ENCODE measurements at regions not wholly inside any gene's neighbourhood (a gene's known extent, or its start where the extent isn't known, plus 50 kb on each side); places are given as distances from the start of the nearest gene placed in this dataset.

DNA sequence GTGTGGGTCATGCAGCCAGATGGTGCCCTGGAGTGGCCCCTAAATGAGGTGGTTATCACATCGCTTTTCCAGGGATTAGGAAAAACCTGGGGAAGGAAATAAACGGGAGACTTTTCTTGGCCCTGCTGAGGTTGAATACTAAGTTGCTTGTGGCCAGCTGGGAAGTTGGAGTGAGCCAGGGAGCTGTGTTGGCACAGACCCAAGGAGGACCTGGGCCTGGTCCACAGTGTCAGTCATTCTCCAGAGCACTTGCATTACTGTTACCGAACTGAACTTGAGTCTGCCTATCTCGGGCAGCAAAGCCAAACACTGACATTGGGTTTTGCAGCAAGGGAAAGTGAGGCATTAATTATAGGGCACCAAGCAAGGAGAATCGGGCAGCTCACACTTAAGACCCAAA lies 339.0 kb downstream of the GABRB3 start:
- H3K27me3 Mint-ChIP-seq = no peaks in the 10 kb centered on the region
- no peak for ATAC-seq
- no peaks in the 10 kb centered on the region for H3K4me1 Mint-ChIP-seq
- no peak overlapping the region for H3K4me3 Mint-ChIP-seq
- H3K36me3 Mint-ChIP-seq (ENCODE audit: low read depth) = no peaks in the 10 kb centered on the region
- H3K27ac Mint-ChIP-seq = no peak overlapping the region
- no peak for DNase-seq
- no peaks in the 10 kb centered on the region for H3K9me3 ChIP-seq (ENCODE audit: control insufficient read depth, low read length, poor library complexity, severe bottlenecking)

DNA sequence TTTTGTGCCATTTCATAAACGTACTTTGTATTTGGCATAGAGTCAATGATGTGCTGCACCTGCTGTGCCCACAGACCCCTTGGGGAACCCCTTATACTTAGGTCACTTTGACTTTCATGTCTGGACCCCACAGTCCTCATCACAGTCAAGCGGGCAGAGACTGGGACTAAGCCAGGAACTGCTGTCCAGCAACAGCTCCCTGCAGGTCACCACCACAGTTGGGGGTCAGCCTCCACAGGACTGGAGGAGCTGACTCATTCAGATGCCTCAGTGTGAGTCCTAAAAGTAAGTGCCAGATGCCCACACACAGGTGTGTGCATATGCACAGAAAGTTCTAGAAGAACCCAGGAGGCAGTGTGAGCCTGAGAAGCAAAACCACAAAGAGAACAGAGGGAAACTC lies 339.8 kb downstream of the GABRB3 start:
- Mint-ChIP-seq H3K27ac (no peak overlapping the region), H3K36me3 (ENCODE audit: low read depth) (no peaks in the 10 kb centered on the region), H3K4me3 (no peak overlapping the region), H3K4me1 (no peaks in the 10 kb centered on the region), H3K27me3 (no peaks in the 10 kb centered on the region)
- DNase-seq (no peak), ATAC-seq (no peak)
- H3K9me3 ChIP-seq (ENCODE audit: control insufficient read depth, low read length, poor library complexity, severe bottlenecking) = no peaks in the 10 kb centered on the region

DNA sequence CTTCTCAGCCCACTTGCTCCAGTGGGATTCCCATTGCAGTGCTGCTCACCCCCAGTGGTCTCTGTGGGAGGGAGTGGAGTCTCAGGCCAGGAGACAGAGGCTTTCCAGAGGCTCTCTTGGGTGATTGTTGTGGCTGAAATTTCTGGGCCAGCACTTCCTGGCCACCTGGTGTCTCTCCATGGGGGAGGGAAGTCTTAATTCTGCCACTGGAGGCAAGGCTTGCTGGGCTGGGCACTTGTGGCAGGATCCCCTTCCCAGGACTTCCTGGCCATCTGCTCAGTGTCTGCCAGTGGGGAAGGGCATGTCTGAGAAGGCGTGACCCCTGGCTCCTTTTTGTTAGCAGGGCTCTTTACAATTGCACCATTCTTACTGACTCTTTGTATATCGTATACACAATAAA lies 351.8 kb downstream of the GABRB3 start:
- H3K4me1 Mint-ChIP-seq = no peaks in the 10 kb centered on the region
- no peaks in the 10 kb centered on the region for H3K9me3 ChIP-seq (ENCODE audit: control insufficient read depth, low read length, poor library complexity, severe bottlenecking)
- H3K27me3 Mint-ChIP-seq = no peaks in the 10 kb centered on the region
- no peak overlapping the region for H3K27ac Mint-ChIP-seq
- ATAC-seq (no peak), DNase-seq (no peak)
- no peaks in the 10 kb centered on the region for H3K36me3 Mint-ChIP-seq (ENCODE audit: low read depth)
- H3K4me3 Mint-ChIP-seq = no peak overlapping the region

DNA sequence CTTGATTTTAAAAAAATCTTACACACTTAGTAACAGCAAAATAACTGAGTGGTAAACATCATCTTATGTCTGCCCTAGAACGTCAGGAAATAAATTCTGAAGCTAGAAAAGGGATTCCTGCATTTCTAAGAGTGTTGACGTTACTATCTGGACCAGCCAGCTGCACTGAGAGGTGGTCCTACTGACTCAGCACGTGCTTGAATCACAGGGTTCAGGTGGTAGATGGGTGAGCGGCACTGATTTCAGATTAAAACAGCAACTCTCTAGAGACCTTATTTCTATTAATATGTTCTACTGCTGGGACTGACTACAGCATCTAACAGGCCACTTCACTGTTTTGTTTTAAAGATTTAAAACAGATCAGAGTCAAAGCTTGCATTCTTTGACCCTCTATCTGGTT lies 377.2 kb downstream of the GABRB3 start:
- H3K36me3 Mint-ChIP-seq (ENCODE audit: low read depth) = no peaks in the 10 kb centered on the region
- H3K27ac Mint-ChIP-seq = no peak overlapping the region
- DNase-seq = no peak
- H3K4me3 Mint-ChIP-seq = no peak overlapping the region
- no peaks in the 10 kb centered on the region for H3K4me1 Mint-ChIP-seq
- no peaks in the 10 kb centered on the region for H3K9me3 ChIP-seq (ENCODE audit: control insufficient read depth, low read length, poor library complexity, severe bottlenecking)
- no peaks in the 10 kb centered on the region for H3K27me3 Mint-ChIP-seq
- ATAC-seq = no peak

DNA sequence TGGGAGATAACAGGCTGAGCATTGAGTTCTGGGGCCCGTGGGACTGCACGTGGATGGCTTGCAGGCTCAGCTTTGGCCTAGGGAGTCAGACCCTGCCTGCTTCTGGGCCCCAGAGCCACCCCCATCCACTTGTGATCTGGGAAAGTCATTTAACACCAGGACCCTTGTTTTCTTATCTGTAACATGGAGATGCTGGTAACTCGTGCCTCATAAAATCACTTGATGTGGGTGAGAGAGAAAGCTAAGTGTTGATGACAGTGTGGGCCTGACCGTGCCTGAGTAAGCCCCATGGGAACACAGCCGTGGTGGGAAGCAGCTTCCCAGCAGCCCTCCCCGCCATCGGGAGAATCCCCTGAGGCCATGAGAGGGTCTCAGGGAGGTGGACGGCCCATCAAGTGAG lies 378.1 kb downstream of the GABRB3 start:
- Mint-ChIP-seq H3K36me3 (ENCODE audit: low read depth) (no peaks in the 10 kb centered on the region), H3K4me3 (no peak overlapping the region), H3K4me1 (no peaks in the 10 kb centered on the region), H3K27me3 (no peaks in the 10 kb centered on the region), H3K27ac (no peak overlapping the region)
- H3K9me3 ChIP-seq (ENCODE audit: control insufficient read depth, low read length, poor library complexity, severe bottlenecking) = no peaks in the 10 kb centered on the region
- no peak for DNase-seq
- no peak for ATAC-seq

DNA sequence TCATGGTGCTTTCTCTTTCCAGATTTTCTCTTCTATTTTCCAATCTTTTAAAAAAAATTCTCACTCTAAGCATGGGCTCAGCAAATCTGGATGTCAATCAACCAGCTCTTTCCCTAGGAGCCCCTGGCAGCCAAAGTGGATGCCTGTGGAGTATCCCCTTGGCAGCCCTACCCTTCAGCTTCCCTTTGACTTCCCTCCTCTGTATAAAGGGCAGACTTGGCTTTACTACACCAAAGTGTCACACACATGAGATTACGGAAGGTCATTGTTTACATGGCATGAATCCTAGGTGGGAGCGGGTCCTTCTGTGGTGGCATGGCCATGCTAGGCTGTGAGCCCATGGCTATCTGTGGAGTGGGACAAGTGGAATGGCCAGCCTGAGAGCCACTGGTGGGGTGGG lies 379.9 kb downstream of the GABRB3 start:
- no peaks in the 10 kb centered on the region for H3K9me3 ChIP-seq (ENCODE audit: control insufficient read depth, low read length, poor library complexity, severe bottlenecking)
- Mint-ChIP-seq H3K4me1 (no peaks in the 10 kb centered on the region), H3K36me3 (ENCODE audit: low read depth) (no peaks in the 10 kb centered on the region), H3K27me3 (no peaks in the 10 kb centered on the region), H3K4me3 (no peak overlapping the region), H3K27ac (no peak overlapping the region)
- no peak for DNase-seq
- no peak for ATAC-seq

DNA sequence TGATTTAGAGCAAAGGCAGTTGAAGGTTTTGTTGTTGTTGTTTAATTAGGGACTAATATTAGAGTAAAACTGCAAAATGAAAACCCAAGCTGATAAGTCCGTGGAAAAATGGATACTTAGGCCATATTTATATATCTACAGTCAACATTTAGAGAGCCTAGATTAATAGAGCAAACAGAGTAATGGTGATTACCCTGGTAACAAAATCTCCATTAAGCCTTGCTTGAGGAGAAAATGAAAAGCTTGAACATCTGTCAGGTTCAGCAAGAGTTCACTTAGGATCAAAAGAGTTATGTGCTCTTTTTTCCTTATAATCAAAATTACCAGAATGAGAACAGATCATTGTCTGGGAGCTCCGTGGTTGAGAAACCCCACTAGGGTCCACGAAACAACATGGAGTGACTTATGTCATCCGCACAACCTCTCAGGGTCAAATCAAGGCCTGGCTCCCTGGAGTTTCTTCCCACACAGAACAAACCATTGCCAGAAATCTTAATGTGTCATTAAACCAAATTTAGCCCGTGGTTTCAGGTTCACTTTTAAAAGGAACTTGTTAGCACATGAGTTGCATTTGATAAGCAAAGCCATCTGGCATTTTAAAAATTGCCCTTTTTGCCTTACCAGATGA lies 381.2 kb downstream of the GABRB3 start:
- H3K27me3 Mint-ChIP-seq = no peaks in the 10 kb centered on the region
- H3K4me1 Mint-ChIP-seq = no peaks in the 10 kb centered on the region
- DNase-seq (no peak), ATAC-seq (no peak)
- no peak overlapping the region for H3K27ac Mint-ChIP-seq
- no peaks in the 10 kb centered on the region for H3K9me3 ChIP-seq (ENCODE audit: control insufficient read depth, low read length, poor library complexity, severe bottlenecking)
- no peaks in the 10 kb centered on the region for H3K36me3 Mint-ChIP-seq (ENCODE audit: low read depth)
- no peak overlapping the region for H3K4me3 Mint-ChIP-seq

DNA sequence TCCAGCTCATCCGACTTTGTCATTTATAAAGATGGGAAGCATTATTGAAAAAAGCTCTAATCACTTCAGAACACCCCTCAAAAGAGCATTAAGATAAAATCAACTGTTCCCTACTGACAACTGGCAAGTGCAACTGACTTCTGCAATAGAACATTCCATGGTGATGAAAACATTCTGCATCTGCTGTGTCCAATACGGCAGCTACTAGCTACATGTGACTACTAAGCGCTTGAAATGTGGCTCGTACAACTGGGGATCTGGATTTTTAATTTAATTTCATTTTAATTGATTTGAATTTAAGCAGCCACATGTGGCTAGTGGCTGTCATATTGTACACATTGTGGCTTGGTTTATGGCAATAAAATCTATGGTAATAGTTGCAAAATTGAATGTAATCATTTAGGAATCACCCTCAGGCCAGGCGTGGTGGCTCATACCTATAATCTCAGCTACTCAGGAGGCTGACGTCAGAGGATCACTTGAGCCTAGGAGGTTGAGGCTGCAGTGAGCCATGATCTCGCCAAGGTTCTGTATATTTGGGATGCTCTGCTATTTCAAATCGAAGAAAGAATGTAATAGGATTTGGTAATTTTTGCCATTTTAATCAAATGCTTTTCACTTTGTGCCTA lies 390.3 kb downstream of the GABRB3 start:
- ATAC-seq (no peak), DNase-seq (no peak)
- no peaks in the 10 kb centered on the region for H3K27me3 Mint-ChIP-seq
- H3K4me3 Mint-ChIP-seq = no peak overlapping the region
- peaks cover 2% of the 10 kb centered on the region for H3K36me3 Mint-ChIP-seq (ENCODE audit: low read depth)
- H3K4me1 Mint-ChIP-seq = no peaks in the 10 kb centered on the region
- no peak overlapping the region for H3K27ac Mint-ChIP-seq
- no peaks in the 10 kb centered on the region for H3K9me3 ChIP-seq (ENCODE audit: control insufficient read depth, low read length, poor library complexity, severe bottlenecking)

DNA sequence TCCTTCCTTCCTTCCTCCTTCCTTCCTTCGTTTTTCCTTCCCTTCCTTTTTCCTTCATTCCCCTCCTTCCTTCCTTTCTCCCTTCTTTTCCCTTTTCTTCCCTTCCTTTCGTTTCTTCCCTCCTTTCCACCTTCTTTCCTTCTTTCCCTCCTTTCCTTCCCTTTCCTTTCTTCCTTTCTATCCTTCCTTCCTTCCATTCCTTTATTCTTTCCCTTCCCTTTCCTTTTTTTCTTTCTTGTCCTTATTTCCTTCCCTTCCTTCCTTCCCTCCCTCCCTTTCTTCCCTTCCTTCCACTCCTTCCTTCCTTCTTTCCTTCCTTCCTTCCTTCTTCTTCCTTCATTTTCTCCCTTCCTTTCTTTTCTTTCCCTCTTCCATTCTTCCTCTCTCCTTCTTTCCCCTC lies 394.6 kb downstream of the GABRB3 start:
- Mint-ChIP-seq H3K27ac (no peak overlapping the region), H3K27me3 (no peaks in the 10 kb centered on the region), H3K4me3 (no peak overlapping the region), H3K36me3 (ENCODE audit: low read depth) (peaks cover 2% of the 10 kb centered on the region), H3K4me1 (no peaks in the 10 kb centered on the region)
- H3K9me3 ChIP-seq (ENCODE audit: control insufficient read depth, low read length, poor library complexity, severe bottlenecking) = peaks cover 3% of the 10 kb centered on the region
- ATAC-seq (no peak), DNase-seq (no peak)

DNA sequence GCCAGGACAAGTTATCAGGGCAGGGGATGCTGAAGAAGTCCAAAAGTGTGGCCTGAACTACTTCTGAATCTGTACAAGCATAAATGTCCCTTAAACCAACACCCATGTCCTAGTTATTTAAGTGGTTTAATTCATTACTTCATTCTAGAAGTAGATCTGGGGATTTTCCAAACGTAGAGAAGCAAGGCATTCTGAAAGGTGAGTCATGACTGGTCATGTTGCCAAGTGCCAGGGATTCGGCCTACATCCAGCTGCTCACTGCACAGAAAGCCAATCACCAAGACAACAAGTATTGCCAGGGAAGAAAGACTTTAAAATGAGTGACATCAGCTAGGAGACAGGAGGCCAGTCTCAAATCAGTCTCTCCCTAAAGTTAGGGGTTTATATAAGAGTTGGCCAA lies 396.6 kb downstream of the GABRB3 start:
- ATAC-seq (no peak), DNase-seq (no peak)
- Mint-ChIP-seq H3K27me3 (no peaks in the 10 kb centered on the region), H3K4me1 (no peaks in the 10 kb centered on the region), H3K4me3 (no peak overlapping the region), H3K36me3 (ENCODE audit: low read depth) (no peaks in the 10 kb centered on the region), H3K27ac (no peak overlapping the region)
- peaks cover 3% of the 10 kb centered on the region for H3K9me3 ChIP-seq (ENCODE audit: control insufficient read depth, low read length, poor library complexity, severe bottlenecking)

DNA sequence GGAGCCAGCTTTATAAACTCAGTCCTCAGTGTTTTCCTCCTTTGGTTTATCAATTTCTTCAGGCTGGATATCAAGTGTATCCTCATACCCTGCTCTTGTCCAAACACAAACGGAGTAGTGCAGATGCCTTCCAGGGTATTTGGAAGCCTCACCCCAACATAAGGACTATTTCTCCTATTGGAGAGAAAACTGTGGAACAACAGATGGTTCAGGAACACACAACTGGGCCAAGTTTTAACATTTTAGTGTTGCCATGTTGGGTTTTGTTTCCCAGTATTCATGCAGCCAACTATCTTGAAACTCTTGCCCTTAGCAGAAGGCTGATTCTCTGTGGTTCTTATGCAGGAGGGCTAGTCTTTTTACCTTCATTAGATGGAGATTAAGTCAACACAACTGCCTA lies 398.1 kb downstream of the GABRB3 start:
- no peak for ATAC-seq
- H3K4me3 Mint-ChIP-seq = no peak overlapping the region
- no peak overlapping the region for H3K27ac Mint-ChIP-seq
- no peaks in the 10 kb centered on the region for H3K27me3 Mint-ChIP-seq
- H3K9me3 ChIP-seq (ENCODE audit: control insufficient read depth, low read length, poor library complexity, severe bottlenecking) = peaks cover 3% of the 10 kb centered on the region
- no peaks in the 10 kb centered on the region for H3K4me1 Mint-ChIP-seq
- no peak for DNase-seq
- H3K36me3 Mint-ChIP-seq (ENCODE audit: low read depth) = no peaks in the 10 kb centered on the region

DNA sequence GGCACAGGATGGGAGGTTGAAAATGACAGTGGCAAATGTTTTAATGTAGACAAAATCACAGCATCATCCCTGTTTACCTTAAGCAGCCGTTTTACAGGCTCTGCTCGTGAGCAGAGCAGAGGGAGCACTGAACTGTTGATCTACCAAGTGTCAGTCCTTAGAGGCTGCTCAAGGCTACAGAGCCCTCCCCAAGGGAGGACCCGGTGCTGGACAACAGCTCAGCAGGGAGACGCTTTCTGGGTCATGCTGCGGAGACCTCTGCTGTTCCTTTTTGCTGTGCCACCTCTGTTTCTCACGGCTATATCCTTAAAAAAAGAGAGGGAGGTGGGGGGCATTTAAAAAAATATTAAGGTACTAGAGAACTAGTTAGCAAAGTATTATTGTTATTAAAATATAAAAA lies 400.2 kb downstream of the GABRB3 start:
- DNase-seq (no peak), ATAC-seq (no peak)
- no peaks in the 10 kb centered on the region for H3K36me3 Mint-ChIP-seq (ENCODE audit: low read depth)
- H3K27ac Mint-ChIP-seq = no peak overlapping the region
- H3K4me3 Mint-ChIP-seq = no peak overlapping the region
- peaks cover 3% of the 10 kb centered on the region for H3K9me3 ChIP-seq (ENCODE audit: control insufficient read depth, low read length, poor library complexity, severe bottlenecking)
- H3K4me1 Mint-ChIP-seq = no peaks in the 10 kb centered on the region
- H3K27me3 Mint-ChIP-seq = no peaks in the 10 kb centered on the region

DNA sequence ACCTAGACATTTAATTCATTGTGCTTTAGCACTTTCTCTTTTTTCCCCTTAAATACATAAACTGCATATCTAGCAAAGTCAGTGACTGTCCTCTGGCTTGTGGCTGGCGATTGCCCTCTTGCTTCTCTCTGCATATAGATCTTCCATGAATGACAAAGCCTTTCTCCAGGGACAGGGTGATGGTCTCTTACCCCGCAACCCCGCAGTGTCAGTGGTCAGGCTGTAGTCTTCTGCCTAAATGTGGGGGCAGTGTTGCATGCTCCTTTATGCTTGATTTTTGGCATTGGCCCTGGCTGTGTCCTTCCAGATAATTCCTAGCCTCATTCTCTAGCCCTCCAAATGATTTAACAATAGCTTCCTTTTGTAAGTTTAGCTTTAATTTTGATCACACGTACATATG lies 407.8 kb downstream of the GABRB3 start:
- H3K4me1 Mint-ChIP-seq = no peaks in the 10 kb centered on the region
- ATAC-seq = no peak
- no peak for DNase-seq
- H3K27me3 Mint-ChIP-seq = no peaks in the 10 kb centered on the region
- H3K9me3 ChIP-seq (ENCODE audit: control insufficient read depth, low read length, poor library complexity, severe bottlenecking) = no peaks in the 10 kb centered on the region
- no peak overlapping the region for H3K4me3 Mint-ChIP-seq
- no peaks in the 10 kb centered on the region for H3K36me3 Mint-ChIP-seq (ENCODE audit: low read depth)
- H3K27ac Mint-ChIP-seq = no peak overlapping the region

DNA sequence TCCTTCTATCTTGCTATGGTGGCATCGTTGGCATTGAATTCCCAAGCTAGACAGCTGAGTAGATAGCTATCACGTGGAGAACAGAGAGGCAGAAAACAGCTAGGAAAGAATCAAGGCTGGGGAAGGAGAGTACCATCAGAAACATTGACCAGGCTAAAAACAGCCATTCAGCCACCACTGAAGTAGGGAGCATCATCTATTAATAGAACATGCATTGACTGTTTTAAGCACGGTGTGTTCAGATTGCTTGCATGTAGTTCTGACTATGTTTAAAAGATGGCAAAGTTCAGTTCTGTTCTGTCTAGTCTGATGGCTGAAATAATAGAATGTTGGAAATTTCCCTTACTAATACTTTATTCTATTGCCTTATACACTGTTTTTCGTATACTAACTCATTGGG lies 413.0 kb downstream of the GABRB3 start:
- H3K9me3 ChIP-seq (ENCODE audit: control insufficient read depth, low read length, poor library complexity, severe bottlenecking) = no peaks in the 10 kb centered on the region
- no peaks in the 10 kb centered on the region for H3K36me3 Mint-ChIP-seq (ENCODE audit: low read depth)
- H3K27me3 Mint-ChIP-seq = no peaks in the 10 kb centered on the region
- DNase-seq (no peak), ATAC-seq (no peak)
- no peak overlapping the region for H3K4me3 Mint-ChIP-seq
- H3K4me1 Mint-ChIP-seq = no peaks in the 10 kb centered on the region
- H3K27ac Mint-ChIP-seq = no peak overlapping the region

Data from T-helper 17 cell (primary cell).